A673 (cell line): ENCODE measurements at regions not wholly inside any gene's neighbourhood (a gene's known extent, or its start where the extent isn't known, plus 50 kb on each side); places are given as distances from the start of the nearest gene placed in this dataset.

Experiments used
- BruUV-seq: library from RNA; stranded (reverse); fragments of 400-500 nt; replicated peaks from 2 replicates; lab custom pipeline; 2021; lab: Mats Ljungman, UMichigan
- CTCF ChIA-PET: fragments of 300-600 bp; sonication (Branson Sonifier 250); formaldehyde crosslinking; loops from one replicate; lab custom pipeline; 2022; ENCODE audit warnings: antibody characterized with exemption; lab: Charles Lee
- POLR2A ChIA-PET: fragments of 300-600 bp; sonication (Branson Sonifier 250); formaldehyde crosslinking; loops from one replicate; lab custom pipeline; 2022; ENCODE audit warnings: antibody characterized with exemption; ENCODE audit not compliant: low non-redundant PET; lab: Charles Lee
- DNase-seq: peaks from one replicate; pipeline ENCODE4 v3.0.0-alpha.2; 2015; ENCODE audit warnings: low spot score
- H3K27ac ChIP-seq: fragments of 200-600 bp; sonication (generic); 2 replicates; pipeline ENCODE4 v1.5.1; 2016; ENCODE audit warnings: mixed run types, low read depth, mild to moderate bottlenecking, mixed read lengths, antibody characterized with exemption, low read length; ENCODE audit not compliant: poor library complexity, severe bottlenecking
- H3K27me3 ChIP-seq: fragments of 200-600 bp; sonication (generic); replicated peaks from 2 replicates; pipeline ENCODE4 v1.6.1; 2017; ENCODE audit warnings: mixed run types, low read depth, mild to moderate bottlenecking, mixed read lengths, antibody characterized with exemption, low read length; ENCODE audit not compliant: insufficient read depth, poor library complexity
- H3K36me3 ChIP-seq: fragments of 200-600 bp; sonication (generic); 2 replicates; pipeline ENCODE4 v1.6.1; 2016; ENCODE audit warnings: mixed run types, mild to moderate bottlenecking, mixed read lengths, antibody characterized with exemption, low read length; ENCODE audit not compliant: insufficient read depth, poor library complexity, severe bottlenecking
- H3K4me1 ChIP-seq: fragments of 200-600 bp; sonication (generic); 2 replicates; pipeline ENCODE4 v1.6.1; 2017; ENCODE audit warnings: mixed run types, mild to moderate bottlenecking, mixed read lengths, antibody characterized with exemption, low read length; ENCODE audit not compliant: insufficient read depth, poor library complexity, severe bottlenecking
- H3K4me3 ChIP-seq: fragments of 200-600 bp; sonication (generic); 2 replicates; pipeline ENCODE4 v1.5.1; 2016; ENCODE audit warnings: low read depth, mixed run types, mild to moderate bottlenecking, mixed read lengths, low read length; ENCODE audit not compliant: poor library complexity, severe bottlenecking
- H3K9me3 ChIP-seq: fragments of 200-600 bp; sonication (generic); 2 replicates; pipeline ENCODE4 v1.6.1; 2016; ENCODE audit warnings: mixed run types, low read depth, mild to moderate bottlenecking, mixed read lengths, antibody characterized with exemption, low read length; ENCODE audit not compliant: poor library complexity, severe bottlenecking
- CTCF ChIP-seq: fragments of 300-800, 200-600 bp; sonication (generic); conservative IDR thresholded peaks from 2 replicates; pipeline ENCODE4 v1.5.1; 2017; ENCODE audit warnings: low read depth, mild to moderate bottlenecking, antibody characterized with exemption, low read length, moderate library complexity, mixed read lengths
- EZH2 ChIP-seq: fragments of 200-600 bp; sonication (generic); IDR thresholded peaks from 2 replicates; pipeline ENCODE4 v1.6.1; 2017; ENCODE audit warnings: borderline replicate concordance, low read depth, mild to moderate bottlenecking, mixed read lengths, antibody characterized with exemption, low read length; ENCODE audit not compliant: poor library complexity, severe bottlenecking
- intact Hi-C: fragments of 100-400 bp; cut with micrococcal nuclease; formaldehyde crosslinking; loops from one replicate; pipeline ENCODE4 v1.10.0; 2022; ENCODE audit not compliant: unreplicated experiment

GRCh38 chr19:31617010-31617585 lies 267.9 kb upstream of the TSHZ3 start:
- H3K4me3 ChIP-seq, result no peak overlapping the region
- CTCF ChIA-PET, result no interaction called here
- TF ChIP-seq EZH2 (no peak), CTCF (no peak)
- BruUV-seq, result no TSS peak
- H3K9me3 ChIP-seq, result no peaks in the 10 kb centered on the region
- no peaks in the 10 kb centered on the region for H3K27me3 ChIP-seq
- no peak overlapping the region for H3K27ac ChIP-seq
- H3K4me1 ChIP-seq, result no peaks in the 10 kb centered on the region
- intact Hi-C loops, result no loop called here
- no peak for DNase-seq
- no peaks in the 10 kb centered on the region for H3K36me3 ChIP-seq
- POLR2A ChIA-PET, result no interaction called here

GRCh38 chr19:31625056-31625455 lies 275.8 kb upstream of the TSHZ3 start:
- ChIA-PET POLR2A (no interaction called here), CTCF (no interaction called here)
- no peak for DNase-seq
- Histone ChIP-seq H3K4me1 (no peaks in the 10 kb centered on the region), H3K4me3 (no peak overlapping the region), H3K27ac (no peak overlapping the region), H3K9me3 (no peaks in the 10 kb centered on the region), H3K27me3 (no peaks in the 10 kb centered on the region), H3K36me3 (no peaks in the 10 kb centered on the region)
- intact Hi-C loops, result no loop called here
- no TSS peak for BruUV-seq
- TF ChIP-seq CTCF (no peak), EZH2 (no peak)

GRCh38 chr19:31625575-31625974 lies 276.3 kb upstream of the TSHZ3 start:
- intact Hi-C loops, result no loop called here
- no peak for TF ChIP-seq EZH2
- TF ChIP-seq CTCF, result no peak
- Histone ChIP-seq H3K27me3 (no peaks in the 10 kb centered on the region), H3K4me3 (no peak overlapping the region), H3K9me3 (no peaks in the 10 kb centered on the region), H3K36me3 (no peaks in the 10 kb centered on the region), H3K4me1 (no peaks in the 10 kb centered on the region), H3K27ac (no peak overlapping the region)
- DNase-seq, result no peak
- POLR2A ChIA-PET, result no interaction called here
- BruUV-seq, result no TSS peak
- CTCF ChIA-PET, result no interaction called here
